ENCODE measurements at regions not wholly inside any gene's neighbourhood (a gene's known extent, or its start where the extent isn't known, plus 50 kb on each side); places are given as distances from the start of the nearest gene placed in this dataset.

GRCh38 chr12:81950871-81951270 lies 191.7 kb upstream of the PPFIA2 start:
- no peak for DNase-seq

- DNase-seq, result no peak
These were observed 190.7 kb upstream of the PPFIA2 start for GRCh38 chr12:81949841-81950308.

GRCh38 chr12:81949416-81949815 lies 190.3 kb upstream of the PPFIA2 start:
- peak in 1 of 2 experiments; percentile 43 for DNase-seq

- DNase-seq, result no peak
These were observed 185.7 kb upstream of the PPFIA2 start for GRCh38 chr12:81944886-81945285.

GRCh38 chr12:81942594-81942993 lies 183.4 kb upstream of the PPFIA2 start:
- DNase-seq, result no peak

- no peak for DNase-seq
These were observed 170.9 kb upstream of the PPFIA2 start for GRCh38 chr12:81930037-81930436.

GRCh38 chr12:81896771-81897170 lies 137.6 kb upstream of the PPFIA2 start:
- DNase-seq, result no peak

- no peak for DNase-seq
These were observed 129.8 kb upstream of the PPFIA2 start for GRCh38 chr12:81888961-81889360.

GRCh38 chr12:81888106-81888740 lies 129.1 kb upstream of the PPFIA2 start:
- no peak for DNase-seq

GRCh38 chr12:81874586-81874985 lies 115.4 kb upstream of the PPFIA2 start:
- DNase-seq, result no peak

- no peak for DNase-seq
These were observed 115.0 kb upstream of the PPFIA2 start for GRCh38 chr12:81874166-81874565.

GRCh38 chr12:81872400-81872799 lies 113.2 kb upstream of the PPFIA2 start:
- DNase-seq, result no peak

GRCh38 chr12:81866081-81866480 lies 106.9 kb upstream of the PPFIA2 start:
- DNase-seq, result no peak

- DNase-seq, result no peak
These were observed 104.3 kb upstream of the PPFIA2 start for GRCh38 chr12:81863406-81863805.

GRCh38 chr12:81859521-81859920 lies 100.4 kb upstream of the PPFIA2 start:
- DNase-seq, result no peak

GRCh38 chr12:81843599-81843998 lies 84.4 kb upstream of the PPFIA2 start:
- no peak for DNase-seq

- no peak for DNase-seq
These were observed 76.6 kb upstream of the PPFIA2 start for GRCh38 chr12:81835783-81836182.

GRCh38 chr12:81819991-81820633 lies 61.0 kb upstream of the PPFIA2 start:
- DNase-seq, result no peak

GRCh38 chr12:81815611-81816010 lies 56.5 kb upstream of the PPFIA2 start:
- DNase-seq, result no peak

GRCh38 chr12:81811778-81812125 lies 52.6 kb upstream of the PPFIA2 start:
- DNase-seq, result no peak

- DNase-seq, result no peak
These were observed 52.1 kb upstream of the PPFIA2 start for GRCh38 chr12:81811061-81811777.

GRCh38 chr12:81809829-81810595 lies 50.9 kb upstream of the PPFIA2 start:
- no peak for DNase-seq

GRCh38 chr12:81809113-81809777 lies 50.1 kb upstream of the PPFIA2 start:
- no peak for DNase-seq
